ELF-1 (cell line): ENCODE measurements at regions not wholly inside any gene's neighbourhood (a gene's known extent, or its start where the extent isn't known, plus 50 kb on each side); places are given as distances from the start of the nearest gene placed in this dataset.

Source experiments
- DNase-seq: peaks from one replicate; pipeline ENCODE4 v3.0.0-alpha.2; 2016; ENCODE audit warnings: low read depth, low spot score

DNA sequence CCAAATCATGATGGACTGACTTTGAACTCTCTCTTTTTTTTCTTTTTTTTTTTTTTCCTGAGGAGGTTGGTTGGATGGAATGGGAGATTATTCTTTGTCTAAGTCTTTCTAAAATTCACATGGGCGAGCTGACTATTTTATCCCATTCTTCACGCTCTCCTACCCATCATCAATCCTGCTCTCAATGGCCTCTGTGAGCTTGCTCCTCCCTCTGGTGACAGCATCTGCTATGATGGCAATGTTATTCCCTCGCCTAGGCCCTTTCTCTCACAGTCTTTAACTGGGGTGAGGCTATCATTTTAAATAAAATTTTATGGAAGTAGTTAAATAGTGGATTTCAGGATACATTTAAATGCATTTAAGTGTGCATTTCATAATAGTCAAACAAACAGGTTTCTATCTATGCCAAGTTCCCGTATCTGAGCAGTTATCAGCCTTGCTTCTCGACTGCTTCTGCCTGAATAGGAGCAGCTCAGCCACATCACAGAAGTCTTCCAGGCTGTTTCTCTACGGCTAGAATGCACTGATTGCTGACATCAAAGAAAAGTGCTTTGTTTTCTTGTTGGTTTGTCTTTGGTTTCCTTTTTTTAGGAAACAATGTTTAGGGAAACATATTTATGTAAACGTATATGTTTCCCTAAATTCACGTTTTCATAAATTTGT is 2233.8 kb downstream of the MAT2B start:
- DNase-seq = no peak

DNA sequence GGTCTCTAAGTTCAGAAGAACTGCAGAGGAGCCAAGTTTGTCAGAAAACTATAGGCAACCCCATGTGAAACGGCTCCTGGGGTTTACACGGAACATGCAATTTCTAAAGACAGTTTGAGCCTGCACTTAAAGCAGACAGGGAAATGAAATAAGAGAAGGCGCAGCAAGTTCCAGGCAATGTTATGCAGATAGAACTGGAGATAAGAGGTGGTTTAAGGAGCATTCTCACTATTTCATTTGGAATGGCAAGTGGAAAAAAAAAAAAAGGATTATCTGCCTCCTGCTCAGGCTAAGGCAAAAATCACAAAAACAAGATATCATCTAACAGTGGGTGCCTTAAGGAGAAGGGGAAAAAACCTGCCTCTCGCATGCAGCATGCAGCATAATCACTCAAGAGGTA is 2252.4 kb downstream of the MAT2B start:
- DNase-seq = peak; percentile 23

GRCh38 chr5:165775111-165775510 is 2269.7 kb downstream of the MAT2B start:
- no peak for DNase-seq

- no peak for DNase-seq
Measured at GRCh38 chr5:165779505-165779904, 2274.1 kb downstream of the MAT2B start.

GRCh38 chr5:165780901-165781300 is 2275.5 kb downstream of the MAT2B start:
- no peak for DNase-seq

- no peak for DNase-seq
Measured at GRCh38 chr5:165781738-165782137, 2276.3 kb downstream of the MAT2B start.

DNA sequence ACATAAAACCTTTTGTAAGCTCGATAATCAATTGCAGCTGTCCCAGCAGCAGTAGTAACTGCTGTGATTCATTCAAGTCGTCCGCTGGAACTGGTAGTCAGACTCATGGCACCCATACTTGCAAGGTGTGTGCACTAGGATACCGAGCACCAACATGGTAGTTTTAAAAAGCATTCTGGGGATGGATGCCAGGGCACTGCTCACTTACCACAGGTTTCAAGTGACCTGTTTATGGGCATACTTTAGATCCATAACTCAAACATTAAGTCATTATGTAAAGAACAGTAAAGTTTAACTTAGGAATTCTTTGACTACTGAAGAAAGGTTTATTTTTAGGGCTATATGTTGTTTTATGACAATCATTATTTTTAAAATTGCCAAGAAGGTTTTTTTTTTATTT is 2277.6 kb downstream of the MAT2B start:
- DNase-seq = no peak

GRCh38 chr5:165786073-165786472 is 2280.7 kb downstream of the MAT2B start:
- DNase-seq = no peak

- no peak for DNase-seq
Measured at GRCh38 chr5:165795073-165795472, 2289.7 kb downstream of the MAT2B start.

GRCh38 chr5:165805756-165806155 is 2300.3 kb downstream of the MAT2B start:
- DNase-seq = peak; percentile 65

DNA sequence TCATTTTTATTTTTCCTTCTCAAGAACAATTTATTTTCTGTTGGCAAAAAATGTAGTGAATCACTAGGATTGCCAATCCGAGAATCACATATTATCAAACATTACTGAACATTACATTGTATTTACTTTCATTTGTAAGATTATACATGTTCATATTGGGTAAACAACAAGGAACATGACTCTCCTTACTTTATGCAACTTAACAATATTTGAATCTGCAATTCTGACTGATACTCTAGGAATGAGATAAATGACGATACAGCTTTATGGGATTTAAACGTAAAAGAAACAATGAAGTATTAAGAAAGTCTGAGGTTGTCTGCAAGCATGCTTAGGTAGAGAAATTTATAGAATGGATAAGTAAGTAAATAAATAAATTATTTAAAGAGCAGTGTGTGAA is 2302.9 kb downstream of the MAT2B start:
- DNase-seq = no peak

DNA sequence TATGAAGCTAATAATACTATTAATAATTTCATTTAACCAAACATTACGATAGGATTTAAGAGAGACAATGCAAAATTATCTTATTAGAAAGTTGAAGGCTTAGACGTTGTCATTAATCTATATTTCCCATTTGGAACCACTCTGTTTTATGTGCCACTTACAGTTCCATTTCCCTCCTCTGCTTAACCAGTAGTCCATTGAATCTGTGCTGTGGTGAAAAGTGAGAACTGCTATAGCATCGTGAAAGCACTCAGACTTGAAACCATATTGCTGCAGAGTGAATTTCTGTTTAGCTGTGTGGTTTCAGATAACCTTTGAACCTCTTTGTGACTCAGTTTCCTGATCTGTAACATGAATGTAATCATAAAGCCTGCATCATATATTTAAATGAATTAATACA is 2304.5 kb downstream of the MAT2B start:
- DNase-seq = no peak

GRCh38 chr5:165829504-165829903 is 2324.1 kb downstream of the MAT2B start:
- no peak for DNase-seq

DNA sequence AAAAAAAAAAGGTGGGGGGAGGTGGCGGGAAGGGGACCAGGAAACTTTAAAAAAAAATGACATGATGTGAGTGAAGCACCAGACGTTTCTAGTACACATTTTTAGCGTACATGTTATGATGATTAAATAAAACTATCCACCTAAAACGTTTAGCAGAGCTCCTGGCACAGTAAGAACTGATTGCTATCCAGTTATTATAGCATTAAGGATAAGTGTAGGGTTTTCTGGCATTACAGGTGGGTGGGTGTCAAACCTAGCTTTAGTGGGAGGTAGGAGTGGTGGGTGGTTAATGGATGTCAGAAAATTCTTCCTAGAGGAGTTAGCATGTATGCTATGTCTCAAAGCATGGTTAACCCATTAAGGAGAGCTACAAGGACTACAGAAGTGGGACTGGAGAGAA is 2329.5 kb downstream of the MAT2B start:
- DNase-seq = no peak

DNA sequence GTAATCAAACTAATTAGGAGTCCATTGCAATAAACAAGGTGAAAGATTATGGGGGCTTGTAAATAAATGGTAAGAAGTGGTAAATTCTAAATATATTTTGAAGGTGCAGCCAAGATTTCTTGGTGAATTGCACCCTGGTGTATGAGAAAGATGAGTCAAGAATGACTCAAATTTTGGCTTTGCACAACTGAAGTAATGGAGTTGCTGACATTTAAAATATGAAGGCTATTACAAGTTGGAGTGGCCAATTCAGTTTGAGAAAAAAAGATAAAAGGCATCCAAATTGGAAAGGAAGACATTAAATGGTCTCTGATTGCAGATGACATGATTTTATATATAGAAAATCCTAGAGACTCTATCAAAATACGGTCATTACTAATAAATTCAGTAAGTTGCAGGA is 2330.6 kb downstream of the MAT2B start:
- no peak for DNase-seq

- no peak for DNase-seq
Measured at GRCh38 chr5:165837286-165837685, 2331.9 kb downstream of the MAT2B start.

GRCh38 chr5:165844571-165844970 is 2339.2 kb downstream of the MAT2B start:
- DNase-seq = no peak

GRCh38 chr5:165858118-165858517 is 2352.7 kb downstream of the MAT2B start:
- DNase-seq = no peak

DNA sequence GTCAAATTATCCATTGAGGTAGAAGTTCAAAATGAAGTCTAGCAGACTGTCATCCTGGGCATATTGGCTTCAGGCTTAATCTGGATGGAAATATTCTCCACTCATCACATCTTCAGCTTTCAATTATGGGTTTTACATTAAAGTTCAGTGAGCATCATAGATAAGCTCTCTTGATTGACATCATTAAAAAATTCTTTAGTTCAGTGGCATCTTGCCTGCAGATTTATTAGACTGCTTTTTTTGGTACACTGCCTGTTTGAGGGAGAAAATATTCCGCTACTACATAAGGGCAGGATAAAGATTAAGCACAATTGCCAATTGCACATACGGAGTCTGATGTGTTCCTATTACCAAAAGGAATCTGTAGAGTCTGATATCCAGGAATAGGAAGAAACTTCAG is 2353.8 kb downstream of the MAT2B start:
- DNase-seq = no peak

DNA sequence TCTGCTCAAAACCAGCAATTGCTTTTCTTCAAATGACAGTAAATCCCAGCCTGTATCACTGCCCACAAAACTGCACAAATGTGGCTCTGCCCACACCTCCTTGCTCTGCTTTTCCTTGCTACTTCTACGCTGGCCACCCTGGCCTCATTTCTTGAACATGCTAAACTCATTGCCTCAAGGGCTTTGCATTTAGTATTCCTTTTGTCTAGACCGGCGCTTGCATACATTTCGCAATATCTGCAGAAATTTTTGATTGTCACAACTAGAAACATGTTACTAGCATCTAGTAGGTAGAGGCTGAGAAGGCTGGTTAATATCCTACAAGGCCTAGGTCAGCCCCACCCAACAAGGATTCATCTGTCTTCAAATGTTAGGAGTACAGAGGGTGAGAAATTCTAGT is 2357.8 kb downstream of the MAT2B start:
- no peak for DNase-seq

DNA sequence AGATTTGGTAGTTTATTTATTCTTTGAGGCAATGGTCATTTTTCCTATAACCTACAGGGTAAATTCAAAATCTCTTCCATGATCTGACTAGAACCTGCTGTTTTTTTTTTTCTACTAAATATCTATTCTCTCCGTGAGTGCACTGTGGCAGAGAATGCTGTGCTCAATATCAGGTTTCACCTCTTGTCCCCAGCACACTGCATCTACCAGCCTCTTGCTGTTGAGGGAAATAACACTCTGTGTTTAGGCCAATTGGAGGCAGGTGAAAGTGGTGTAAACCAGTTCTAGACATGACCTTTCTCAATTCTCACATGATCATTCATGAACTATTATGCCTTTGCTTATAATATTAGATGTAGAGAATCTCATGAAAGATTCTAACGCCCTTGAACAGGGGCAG is 2365.9 kb downstream of the MAT2B start:
- DNase-seq = no peak

- DNase-seq = no peak
Measured at GRCh38 chr5:165874851-165875250, 2369.4 kb downstream of the MAT2B start.

GRCh38 chr5:165876538-165876937 is 2371.1 kb downstream of the MAT2B start:
- DNase-seq = no peak

DNA sequence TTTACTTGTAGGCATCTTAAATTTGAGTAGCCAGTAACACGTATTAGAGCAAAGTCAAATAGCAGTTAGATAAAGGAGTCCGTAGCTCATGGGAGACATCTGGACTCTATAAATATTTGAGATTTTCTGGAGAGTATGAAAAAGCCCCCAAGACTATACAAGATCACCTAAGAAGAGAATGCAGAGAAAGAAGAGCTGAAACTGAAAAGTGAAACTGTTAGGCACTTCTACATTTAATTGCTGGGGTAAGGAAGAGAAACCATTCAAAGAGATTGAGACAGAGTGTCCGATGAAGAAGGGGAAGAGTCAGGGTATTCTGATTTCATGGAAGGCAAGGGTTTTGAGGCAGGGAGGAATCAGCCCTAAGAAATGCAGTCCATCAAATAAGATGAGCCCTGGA is 2372.1 kb downstream of the MAT2B start:
- DNase-seq = no peak
